ENCODE measurements at regions not wholly inside any gene's neighbourhood (a gene's known extent, or its start where the extent isn't known, plus 50 kb on each side); places are given as distances from the start of the nearest gene placed in this dataset.

DNA sequence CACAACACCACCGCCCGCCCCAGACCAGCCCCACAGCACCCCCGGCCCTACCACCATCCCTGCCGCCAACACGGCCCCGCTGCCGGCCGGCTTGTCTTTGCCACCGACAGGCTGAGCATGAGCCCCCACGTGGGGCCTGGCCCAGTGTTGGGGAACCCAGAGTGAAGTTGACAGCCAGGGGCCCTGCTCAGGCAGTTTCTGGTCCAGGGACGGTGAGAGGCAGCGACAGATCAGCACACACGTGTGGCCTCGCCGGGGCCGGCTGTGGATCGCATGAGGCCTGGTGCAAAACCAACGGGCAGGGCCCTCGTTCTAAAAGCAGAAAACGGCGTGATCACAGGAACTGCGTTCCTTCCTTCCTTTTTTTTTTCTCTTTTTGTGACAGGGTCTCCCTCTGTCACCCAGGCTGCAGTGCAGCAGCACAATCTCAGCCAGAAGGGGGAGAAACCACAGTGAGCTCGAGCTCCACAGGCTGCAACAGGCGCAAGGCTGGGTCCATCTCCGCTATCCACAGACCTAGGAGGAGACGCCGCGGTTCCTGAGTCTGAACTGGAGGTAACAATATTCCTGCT is 50.5 kb upstream of the FBRSL1 start:
- H3K4me1 ChIP-seq, result peaks cover 0 to 3% (median 3%) of the 10 kb centered on the region in 4 donors
- 74 to 82% methylated on average over 24 to 28 of the region's 28 CpGs for WGBS, 2 donors
- H3K9me3 ChIP-seq, result no peaks in the 10 kb centered on the region
- H3K4me3 ChIP-seq, result no peak overlapping the region
- TF ChIP-seq, protein P1, sequence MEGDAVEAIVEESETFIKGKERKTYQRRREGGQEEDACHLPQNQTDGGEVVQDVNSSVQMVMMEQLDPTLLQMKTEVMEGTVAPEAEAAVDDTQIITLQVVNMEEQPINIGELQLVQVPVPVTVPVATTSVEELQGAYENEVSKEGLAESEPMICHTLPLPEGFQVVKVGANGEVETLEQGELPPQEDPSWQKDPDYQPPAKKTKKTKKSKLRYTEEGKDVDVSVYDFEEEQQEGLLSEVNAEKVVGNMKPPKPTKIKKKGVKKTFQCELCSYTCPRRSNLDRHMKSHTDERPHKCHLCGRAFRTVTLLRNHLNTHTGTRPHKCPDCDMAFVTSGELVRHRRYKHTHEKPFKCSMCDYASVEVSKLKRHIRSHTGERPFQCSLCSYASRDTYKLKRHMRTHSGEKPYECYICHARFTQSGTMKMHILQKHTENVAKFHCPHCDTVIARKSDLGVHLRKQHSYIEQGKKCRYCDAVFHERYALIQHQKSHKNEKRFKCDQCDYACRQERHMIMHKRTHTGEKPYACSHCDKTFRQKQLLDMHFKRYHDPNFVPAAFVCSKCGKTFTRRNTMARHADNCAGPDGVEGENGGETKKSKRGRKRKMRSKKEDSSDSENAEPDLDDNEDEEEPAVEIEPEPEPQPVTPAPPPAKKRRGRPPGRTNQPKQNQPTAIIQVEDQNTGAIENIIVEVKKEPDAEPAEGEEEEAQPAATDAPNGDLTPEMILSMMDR (IDR thresholded peaks at IDR 0.05), result no peak
- no peak for TF ChIP-seq EP300 (IDR thresholded peaks at IDR 0.05)
- TF ChIP-seq POLR2AphosphoS5 (IDR thresholded peaks at IDR 0.05), result no peak
- no peak for TF ChIP-seq POLR2A (IDR thresholded peaks at IDR 0.05)
- ATAC-seq (ENCODE audit: low FRiP score in 2 of 2) (no peak), DNase-seq (no peak)
- H3K27ac ChIP-seq, result no peak overlapping the region
- peaks cover 0 to 2% (median 0%) of the 10 kb centered on the region in 4 donors for H3K27me3 ChIP-seq
- H3K36me3 ChIP-seq, result no peaks in the 10 kb centered on the region

DNA sequence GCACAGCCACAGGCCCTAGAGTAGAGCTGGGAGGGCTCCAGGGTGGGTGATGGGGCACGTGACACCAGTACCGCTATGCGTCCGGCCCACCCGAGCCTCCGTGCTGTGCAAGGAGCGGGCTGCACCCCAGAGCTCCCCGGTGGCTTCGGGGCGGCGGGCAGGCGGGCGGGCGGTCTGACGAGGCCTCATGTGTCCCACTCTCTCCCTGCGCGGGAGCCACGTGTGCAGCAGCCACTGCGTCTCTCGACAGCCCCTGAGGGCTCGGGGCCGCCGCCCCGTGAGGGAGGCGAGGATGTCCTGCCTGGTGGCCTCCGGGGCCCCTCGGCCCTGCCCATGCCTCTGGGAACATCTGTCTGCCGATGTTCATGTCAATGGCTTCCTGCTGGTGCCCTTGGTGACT is 51.2 kb upstream of the FBRSL1 start:
- Histone ChIP-seq H3K4me3 (no peak overlapping the region), H3K36me3 (no peaks in the 10 kb centered on the region), H3K27me3 (peaks cover 0 to 2% (median 0%) of the 10 kb centered on the region in 4 donors), H3K27ac (no peak overlapping the region), H3K9me3 (no peaks in the 10 kb centered on the region), H3K4me1 (peaks cover 0 to 3% (median 3%) of the 10 kb centered on the region in 4 donors)
- WGBS, 2 donors, result 95% methylated on average over 25 of the region's 28 CpGs; no CpG with 5 or more reads in 1 of the 2 donors
- DNase-seq, result no peak
- ATAC-seq (ENCODE audit: low FRiP score in 2 of 2), result no peak
- no peak for TF ChIP-seq POLR2AphosphoS5 (IDR thresholded peaks at IDR 0.05)
- no peak for TF ChIP-seq POLR2A (IDR thresholded peaks at IDR 0.05)
- TF ChIP-seq EP300 (IDR thresholded peaks at IDR 0.05), result no peak
- TF ChIP-seq, protein P1 (IDR thresholded peaks at IDR 0.05), result no peak

DNA sequence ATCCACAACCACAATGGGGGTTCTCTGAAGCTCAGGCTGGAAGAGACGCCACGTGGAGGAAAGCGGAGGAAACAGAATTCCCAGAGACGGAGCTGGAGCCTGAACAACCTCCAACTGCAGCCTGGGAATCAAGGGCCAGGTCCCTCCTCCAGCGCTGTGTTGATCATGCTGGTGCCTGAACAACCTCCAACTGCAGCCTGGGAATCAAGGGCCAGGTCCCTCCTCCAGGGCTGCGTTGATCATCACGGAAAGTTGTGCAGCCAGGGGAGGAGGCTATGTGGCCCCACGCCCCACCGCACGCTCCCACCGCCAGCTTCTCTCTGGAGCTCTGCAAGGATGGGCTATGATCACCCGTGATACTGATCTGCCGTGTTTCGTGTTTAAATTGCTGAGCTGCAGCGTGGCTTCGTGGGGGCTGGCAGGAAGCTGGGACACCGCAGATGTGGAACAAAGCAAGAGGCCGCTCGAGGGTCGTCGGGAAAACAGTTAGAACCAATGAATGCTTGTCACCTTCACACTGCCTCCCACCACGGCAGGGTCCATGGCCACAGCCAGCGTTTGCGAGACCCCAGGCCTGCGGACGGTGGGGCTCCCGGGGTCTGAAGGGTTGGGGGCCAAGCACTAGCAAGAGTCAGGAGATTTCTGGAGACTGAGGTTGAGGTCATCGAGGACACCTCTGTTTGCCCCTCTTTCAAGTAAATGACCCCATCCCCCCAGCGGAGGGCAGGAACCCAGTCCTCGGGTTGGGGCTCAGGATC is 51.8 kb upstream of the FBRSL1 start:
- Histone ChIP-seq H3K9me3 (no peaks in the 10 kb centered on the region), H3K27me3 (peaks cover 0 to 5% (median 0%) of the 10 kb centered on the region in 4 donors), H3K4me3 (no peak overlapping the region), H3K4me1 (peaks cover 0 to 3% (median 3%) of the 10 kb centered on the region in 4 donors), H3K36me3 (no peaks in the 10 kb centered on the region), H3K27ac (no peak overlapping the region)
- DNase-seq (no peak), ATAC-seq (ENCODE audit: low FRiP score in 2 of 2) (peak in 1 of 2 donors; percentile 14)
- WGBS, 2 donors, result 73 to 77% methylated on average over 26 to 30 of the region's 30 CpGs
- TF ChIP-seq POLR2AphosphoS5 (IDR thresholded peaks at IDR 0.05) (no peak), POLR2A (IDR thresholded peaks at IDR 0.05) (no peak), EP300 (IDR thresholded peaks at IDR 0.05) (no peak)
- TF ChIP-seq, protein P1 (IDR thresholded peaks at IDR 0.05), result no peak

DNA sequence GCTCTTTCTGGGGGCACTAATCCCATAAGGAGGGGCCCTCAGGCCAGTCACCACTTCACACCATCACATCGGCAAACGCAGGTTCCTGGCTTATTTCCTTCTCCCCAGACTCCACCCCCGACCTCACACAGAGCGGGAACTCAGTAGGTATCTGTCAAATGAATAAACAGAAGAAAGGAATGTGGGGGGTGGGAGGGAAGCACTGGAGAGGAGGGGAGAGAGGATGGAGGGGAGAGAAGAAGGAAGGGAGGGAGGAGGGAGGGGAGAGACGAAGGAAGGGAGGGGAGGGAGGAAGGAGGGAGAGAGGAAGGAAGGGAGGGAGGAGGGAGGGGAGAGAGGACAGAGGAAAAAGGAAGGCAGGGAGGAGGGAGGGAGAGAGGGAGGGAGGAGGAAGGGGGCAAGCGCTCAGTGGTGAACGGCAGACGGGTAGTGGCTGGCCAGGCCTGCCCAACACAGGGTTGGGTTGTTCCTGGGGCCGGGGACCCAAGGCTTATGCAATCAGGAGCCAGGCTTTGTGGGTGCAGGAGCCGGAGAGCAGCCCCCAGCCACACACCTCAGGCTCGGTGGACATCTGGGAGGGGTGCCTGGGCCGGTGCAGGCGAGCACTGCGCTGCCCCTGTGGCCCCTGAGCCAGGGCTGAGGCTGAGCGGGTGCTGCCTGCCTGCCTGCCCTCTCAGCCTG is 52.6 kb upstream of the FBRSL1 start:
- Histone ChIP-seq H3K4me1 (peaks cover 0 to 3% (median 3%) of the 10 kb centered on the region in 4 donors), H3K9me3 (no peaks in the 10 kb centered on the region), H3K36me3 (no peaks in the 10 kb centered on the region), H3K4me3 (no peak overlapping the region), H3K27ac (no peak overlapping the region), H3K27me3 (peaks cover 0 to 5% (median 0%) of the 10 kb centered on the region in 4 donors)
- no peak for TF ChIP-seq POLR2A (IDR thresholded peaks at IDR 0.05)
- TF ChIP-seq POLR2AphosphoS5 (IDR thresholded peaks at IDR 0.05), result no peak
- no peak for TF ChIP-seq EP300 (IDR thresholded peaks at IDR 0.05)
- TF ChIP-seq, protein P1 (IDR thresholded peaks at IDR 0.05), result no peak
- ATAC-seq (ENCODE audit: low FRiP score in 2 of 2), result peak in 1 of 2 donors; percentile 8
- DNase-seq, result peak in 1 of 2 donors; percentile 57
- WGBS, 2 donors, result 4 to 16% methylated on average over 7 to 14 of the region's 15 CpGs

All from upper lobe of left lung (tissue), 6 donors.